SHP77 treated with DMSO at 0.1 percent for 48 hours (cell line): ENCODE measurements at regions not wholly inside any gene's neighbourhood (a gene's known extent, or its start where the extent isn't known, plus 50 kb on each side); places are given as distances from the start of the nearest gene placed in this dataset.

Source experiments
- DNase-seq: peaks from one replicate; lab custom pipeline; 2025; lab: John Stamatoyannopoulos, UW

DNA sequence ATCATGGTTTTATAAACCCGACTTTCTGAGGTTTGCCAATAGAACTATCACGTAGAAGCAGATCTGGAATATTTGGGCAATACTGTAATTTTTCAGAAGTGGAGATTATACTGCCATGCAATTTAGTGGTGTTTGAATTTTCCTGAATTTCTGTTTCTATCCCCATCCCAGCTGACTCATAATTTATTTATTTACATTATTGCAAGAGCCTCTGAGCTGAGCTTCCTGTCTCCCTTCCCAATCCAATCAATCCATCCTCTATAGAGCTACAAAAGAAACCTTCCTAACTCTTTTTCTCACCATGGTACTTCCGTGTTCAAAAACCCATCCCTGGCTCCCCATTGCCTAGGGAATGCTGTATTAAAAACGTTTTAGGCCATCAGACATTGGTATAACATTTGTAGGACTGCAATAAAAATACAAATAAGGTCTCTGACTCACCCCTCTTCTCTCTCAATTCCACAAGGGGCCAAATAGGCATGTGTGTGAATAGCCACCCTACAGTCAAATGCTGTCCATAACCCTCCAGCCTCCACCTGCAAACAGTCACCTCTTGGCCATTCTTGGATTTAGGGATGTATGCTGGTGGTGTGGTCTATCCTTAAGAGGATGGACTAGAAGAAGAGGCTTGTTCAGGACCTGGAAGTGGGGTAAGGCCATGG lies 190.7 kb downstream of the CD47 start:
- DNase-seq = no peak

DNA sequence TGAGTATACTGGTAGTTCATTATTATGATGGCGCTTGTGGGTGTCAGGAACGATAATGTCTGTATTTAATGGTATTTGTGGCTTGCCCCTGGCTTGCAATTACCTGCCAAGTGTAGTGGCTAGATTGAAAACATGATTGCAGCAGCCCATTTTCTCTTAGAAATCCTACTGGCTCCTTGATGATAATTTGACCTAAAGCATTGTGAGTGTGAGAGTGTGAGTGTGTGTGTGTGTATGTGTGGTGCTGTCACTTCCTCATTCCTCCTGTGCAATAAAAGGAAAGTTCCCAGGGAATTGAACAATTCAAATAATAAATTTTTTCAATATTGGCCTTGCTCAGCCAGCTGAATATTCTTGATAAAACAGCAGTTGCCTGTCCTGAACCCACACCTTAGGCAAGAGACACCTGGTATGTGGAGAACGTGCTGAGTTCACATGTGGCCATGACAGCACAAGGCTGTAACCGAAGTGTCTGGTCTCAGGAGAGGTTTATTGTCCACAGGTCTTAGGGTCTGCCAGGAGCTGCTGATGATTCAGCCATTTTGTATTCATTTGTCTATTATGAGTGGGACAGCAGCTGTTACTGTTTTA lies 193.3 kb downstream of the CD47 start:
- DNase-seq = no peak

DNA sequence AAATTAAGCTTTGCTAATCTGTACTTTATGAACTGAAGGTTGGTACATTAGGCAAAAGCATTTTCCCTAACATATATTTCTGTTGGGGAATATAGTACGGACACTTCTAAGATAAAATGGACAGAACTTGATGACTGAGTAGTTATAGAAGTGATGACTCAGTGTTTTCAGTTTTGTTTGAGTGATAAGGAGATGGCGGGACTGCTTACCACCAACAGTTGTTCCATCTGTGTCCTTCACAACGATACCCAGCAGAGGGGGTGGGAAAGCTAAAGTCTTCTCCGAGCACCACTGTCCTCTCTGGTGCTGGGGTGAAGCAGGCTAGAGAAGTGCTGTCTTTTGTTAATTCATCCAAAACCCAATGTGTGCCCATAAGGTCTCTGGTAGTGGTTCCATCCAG lies 195.8 kb downstream of the CD47 start:
- no peak for DNase-seq

DNA sequence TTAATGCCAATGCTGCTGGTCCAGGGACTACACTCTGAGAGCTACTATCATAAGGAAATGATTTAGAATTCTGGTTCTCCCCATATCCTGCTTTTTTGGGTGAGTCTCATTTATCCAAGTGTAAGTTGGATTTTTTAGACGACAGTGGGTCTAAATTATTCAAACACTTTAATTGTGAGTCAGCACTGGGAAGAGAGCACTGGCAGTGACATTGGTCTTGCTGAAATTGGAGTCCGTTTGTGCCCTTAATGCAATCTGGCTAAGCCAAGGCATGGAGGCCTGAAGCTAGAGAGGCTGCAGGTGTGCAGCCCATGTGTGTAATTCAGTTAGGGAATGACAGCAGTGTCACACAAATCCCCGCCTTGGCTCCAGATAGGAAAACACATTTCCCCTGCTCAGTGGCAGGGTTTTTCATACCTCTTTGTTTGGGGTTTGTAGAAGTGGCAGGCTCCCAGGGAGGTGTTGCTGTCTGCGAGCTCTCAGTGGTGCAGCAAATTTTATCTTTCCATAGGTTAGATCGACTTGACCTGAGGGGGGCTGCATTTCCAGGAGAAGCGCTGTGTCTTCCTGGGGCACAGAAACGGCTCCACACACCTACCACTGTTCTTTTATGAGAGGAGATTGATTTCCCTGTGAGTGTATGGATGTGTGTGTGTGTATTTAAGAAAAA lies 197.7 kb downstream of the CD47 start:
- DNase-seq = no peak

DNA sequence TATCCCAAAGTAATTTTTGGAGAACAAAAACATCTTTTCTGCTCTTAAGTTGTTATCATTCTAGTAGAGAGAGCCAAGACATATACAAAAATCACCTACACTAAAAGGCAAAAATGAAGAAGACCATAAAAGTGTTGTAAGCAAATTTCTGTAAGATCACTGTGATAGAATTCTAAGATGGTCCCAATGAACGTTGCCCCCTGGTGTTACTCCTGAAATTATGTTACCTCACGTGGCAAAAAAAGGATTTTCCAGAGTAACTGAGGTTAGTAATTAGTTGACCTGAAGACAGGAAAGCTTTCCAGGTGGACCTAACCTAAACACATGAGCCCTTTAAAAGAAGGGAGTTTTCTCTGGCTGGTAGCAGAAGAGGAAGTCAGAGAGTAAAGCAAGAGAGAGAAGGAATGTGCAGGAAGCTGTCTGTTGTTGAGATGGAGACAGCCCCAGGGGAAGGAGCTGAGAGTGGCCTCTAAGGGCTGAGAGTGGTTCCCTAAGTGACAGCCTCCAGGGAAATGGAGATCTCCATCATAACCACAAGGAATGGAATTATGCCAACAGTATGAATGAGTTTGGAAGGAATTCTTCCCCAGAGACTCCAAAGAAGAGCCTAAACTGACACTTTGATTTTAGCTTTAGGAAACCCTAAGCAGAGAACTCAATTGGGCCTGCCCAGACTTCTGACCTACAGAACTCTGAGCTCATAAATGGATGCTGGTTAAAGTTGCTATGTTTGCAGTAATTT lies 205.9 kb downstream of the CD47 start:
- DNase-seq = no peak

DNA sequence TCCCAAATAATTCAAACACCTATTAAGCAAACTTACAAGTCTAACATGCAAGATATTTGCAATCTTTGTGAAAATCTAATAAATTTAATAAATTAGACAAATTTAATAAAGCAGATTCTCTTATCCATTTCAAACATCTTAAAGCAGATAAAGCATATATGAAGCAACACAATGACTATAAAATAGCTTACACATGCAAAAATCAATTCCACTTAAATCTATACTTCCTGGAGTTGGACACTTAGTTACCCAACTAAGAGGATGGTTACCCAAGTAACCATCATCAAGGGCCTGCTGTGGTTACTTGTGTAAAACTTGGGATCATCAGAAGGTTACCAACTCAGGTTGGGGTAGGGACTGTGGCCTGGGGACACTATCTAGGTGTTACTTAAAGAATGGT lies 206.8 kb downstream of the CD47 start:
- no peak for DNase-seq

DNA sequence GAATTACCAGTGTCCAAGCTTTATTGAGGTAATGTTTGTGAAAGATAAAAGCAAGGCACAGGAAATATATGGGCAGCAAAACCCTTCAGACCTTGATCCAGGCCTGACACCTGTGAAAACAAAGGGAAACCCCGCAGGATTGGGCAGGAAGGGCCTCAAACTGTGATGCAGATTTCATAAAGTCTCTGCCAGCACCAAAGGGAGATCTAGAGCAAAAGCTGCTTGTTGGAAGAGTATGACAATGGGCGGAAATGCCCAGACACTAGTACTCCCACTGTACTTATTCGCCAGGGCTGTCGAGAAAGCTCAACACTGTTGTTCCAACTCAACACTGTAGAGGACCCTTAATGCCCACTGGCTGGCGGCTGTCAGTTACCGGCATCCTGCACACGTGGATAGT lies 207.9 kb downstream of the CD47 start:
- no peak for DNase-seq

DNA sequence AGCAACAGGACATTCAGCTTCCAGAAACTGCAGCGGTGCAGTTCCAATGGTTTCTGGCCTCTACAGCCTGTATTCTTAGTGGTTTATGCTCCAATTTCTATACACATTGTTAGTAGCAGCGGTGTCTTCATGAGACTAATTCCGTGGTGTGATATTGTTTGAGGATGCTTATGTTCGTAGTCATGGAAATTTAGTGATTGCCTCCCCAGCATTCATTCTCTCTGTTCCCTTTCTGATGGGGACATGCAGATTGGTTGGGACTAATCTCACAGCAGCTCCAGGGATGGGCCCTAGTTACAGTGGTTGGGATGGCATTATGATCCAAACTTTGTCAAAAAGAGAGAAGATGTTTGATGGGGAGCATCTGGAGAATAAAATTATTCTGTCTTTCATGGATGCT lies 208.6 kb downstream of the CD47 start:
- DNase-seq = no peak

DNA sequence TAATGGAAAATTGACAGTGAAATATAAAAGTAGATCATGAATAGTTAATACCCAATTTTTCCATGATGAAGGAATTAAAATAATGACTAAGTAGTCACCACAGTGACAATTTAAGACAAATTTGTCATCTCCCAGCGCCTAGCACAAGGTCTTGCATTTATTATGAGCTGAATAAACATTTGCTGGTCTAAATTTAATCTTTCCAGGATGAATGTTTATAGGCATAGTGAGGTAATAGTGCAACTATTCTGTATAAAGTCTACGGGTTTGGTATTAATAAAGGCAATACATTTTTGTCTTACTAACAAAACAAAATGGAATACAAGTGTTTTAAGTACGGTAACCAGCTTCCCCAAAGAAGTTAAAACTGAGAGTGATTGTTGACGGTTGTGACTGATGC lies 209.3 kb downstream of the CD47 start:
- no peak for DNase-seq

DNA sequence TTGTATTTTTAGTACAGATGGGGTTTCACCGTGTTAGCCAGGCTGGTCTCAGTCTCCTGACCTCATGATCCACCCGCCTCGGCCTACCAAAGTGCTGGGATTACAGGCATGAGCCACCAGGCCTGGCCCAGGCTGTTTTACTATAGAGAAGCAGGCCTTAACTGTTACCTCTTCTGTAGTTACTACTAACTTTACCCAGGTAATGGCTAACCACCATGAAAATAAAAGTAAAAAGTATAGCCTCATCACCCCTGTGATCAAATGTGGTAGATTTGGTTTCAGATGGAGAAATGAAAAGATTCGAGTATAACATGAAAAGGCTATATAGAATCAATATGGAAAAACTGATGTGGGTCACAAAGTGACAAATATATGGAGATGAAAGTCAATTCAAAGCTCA lies 210.1 kb downstream of the CD47 start:
- DNase-seq = no peak

DNA sequence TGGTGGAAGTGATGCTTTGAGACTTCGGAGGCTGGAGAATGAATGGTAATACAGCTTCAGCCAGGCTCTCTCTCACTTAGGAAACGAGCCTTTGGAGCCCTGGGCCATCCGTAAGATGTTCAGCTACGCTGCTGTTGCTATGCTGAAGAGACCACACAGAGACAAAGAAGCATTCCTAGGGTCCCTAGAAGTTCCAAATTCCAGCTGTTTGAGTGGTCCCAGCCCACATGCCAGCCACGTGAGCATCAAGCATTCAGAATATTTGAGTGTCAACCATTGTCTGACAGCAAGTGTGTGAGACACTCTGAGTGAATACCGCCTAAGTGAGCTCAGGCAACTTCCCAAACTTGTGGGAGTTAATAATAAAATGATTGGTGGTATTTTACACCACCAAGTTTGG lies 212.9 kb downstream of the CD47 start:
- DNase-seq = no peak

DNA sequence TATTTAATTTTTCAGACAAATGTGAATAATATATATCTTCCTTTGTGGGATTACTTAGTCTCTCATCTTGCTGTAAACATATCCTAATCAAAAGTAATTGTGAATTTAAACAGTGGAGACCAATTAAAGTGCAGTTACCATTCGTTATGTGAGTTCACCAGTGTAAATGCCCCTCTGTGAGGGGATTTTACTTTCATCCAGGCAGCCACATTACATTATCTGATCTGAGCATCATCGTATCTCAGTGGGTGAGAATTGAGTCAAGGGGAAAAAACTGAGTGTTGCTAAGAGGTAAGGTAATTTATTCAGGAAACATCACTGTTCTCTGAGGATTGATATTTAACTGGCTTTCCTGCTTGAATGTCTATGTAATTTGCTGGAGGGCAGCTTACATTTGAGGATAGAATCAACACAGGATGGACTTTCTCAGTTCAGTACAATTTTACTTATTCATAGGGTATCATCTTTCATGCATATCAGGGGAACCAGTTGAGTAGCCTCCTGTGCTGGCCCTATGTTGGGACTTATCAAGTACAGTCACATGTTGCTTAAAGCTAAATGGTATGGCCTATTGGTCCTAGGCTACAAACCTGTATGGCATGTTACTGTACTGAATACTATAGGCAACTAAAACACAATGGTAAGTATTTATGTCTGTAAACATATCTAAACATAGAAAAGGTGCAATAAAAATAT lies 219.7 kb downstream of the CD47 start:
- DNase-seq = no peak

DNA sequence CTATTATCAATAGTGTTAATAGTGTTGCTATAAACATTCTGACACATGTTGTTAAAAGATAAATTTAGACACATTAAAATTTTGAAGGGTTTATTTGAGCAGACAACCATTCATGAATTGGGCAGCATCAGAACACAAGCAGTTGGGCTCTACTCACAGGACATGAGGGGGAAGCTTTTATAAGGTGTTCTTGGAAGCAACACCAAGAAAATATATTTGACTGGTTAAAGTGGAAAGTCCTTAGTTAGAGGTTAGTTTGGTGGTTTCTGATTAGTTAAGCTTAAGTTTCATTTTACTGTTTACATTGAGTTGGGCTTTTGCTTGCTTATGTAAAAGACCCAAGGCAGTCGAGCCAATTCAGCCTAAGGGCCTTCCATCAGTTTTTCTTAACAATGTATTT lies 220.7 kb downstream of the CD47 start:
- DNase-seq = no peak

DNA sequence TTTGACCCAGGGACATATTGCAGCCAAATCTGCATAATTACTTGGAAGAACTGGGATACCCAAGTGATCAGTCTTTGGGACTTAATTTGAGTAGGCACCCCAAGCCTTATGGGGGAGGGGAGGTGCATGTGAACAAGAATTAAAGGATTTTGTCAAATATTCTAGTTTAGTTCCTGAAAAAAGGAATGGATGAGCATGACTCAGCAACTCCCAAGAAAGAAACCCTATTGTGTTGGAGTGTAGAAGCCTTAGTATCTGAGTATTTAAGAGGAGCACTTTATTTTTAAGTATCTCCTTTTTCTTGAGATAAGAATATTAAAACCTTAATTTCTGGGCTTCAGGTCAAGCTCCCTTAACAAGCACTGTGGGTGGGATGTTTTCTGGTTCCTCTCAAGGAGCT lies 222.4 kb downstream of the CD47 start:
- no peak for DNase-seq

DNA sequence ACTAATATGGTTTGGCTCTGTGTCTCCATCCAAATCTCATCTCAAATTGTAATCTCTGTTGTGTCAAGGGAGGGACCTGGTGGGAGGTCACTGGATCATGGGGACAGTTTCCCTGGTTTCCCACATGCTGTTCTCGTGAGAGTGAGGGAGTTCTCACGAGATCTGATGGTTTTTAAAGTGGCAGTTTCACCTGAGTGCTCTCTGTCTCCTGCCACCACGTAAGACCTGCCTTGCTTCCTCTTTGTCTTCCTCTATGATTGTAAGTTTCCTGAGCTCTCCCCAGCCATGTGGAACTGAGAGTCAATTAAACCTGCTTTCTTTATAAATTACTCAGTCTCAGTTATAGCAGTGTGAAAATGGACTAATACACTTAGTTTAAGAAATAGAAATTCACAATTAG lies 228.9 kb downstream of the CD47 start:
- DNase-seq = no peak

DNA sequence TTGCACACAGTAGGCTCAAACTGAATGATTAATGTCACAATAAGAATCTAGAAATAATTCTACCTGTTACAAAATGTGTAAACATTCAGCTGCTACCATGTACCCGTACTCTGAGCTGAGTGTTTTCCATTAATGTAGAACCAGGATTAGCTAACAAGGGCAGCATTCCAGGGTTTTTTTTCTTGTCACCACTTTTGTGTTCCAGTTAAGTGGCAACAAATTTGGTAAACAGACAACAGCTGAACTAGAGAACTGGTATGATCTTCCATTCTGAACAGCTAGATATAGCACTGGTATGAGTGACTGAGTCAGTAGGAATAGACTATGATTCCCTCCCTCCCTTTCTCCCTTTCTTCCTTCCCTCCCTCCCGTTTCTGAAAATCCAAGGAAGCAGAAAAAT lies 229.4 kb downstream of the CD47 start:
- DNase-seq = no peak
